Natural killer cell (primary cell): ENCODE measurements at regions not wholly inside any gene's neighbourhood (a gene's known extent, or its start where the extent isn't known, plus 50 kb on each side); places are given as distances from the start of the nearest gene placed in this dataset.

Source experiments
- ATAC-seq, 3 donors: fragments of 150-1000 bp in 2 of 3; fragments of 200-7000 bp in 1 of 3; cut with Tn5 transposase; 1 replicate in 1 of 3; 2 replicates in 2 of 3; pipeline ENCODE4 v1.10.0; 2021; ENCODE audit warnings: mild to moderate bottlenecking in 2 of 3, moderate library complexity in 2 of 3
- DNase-seq, 2 donors: peaks; one replicate each; pipeline versions ENCODE4 v3.0.0 to v3.0.0-alpha.2; 2013 to 2021; ENCODE audit warnings: mixed read lengths in 1 of 2
- H3K27ac ChIP-seq: one replicate; pipeline ENCODE4 v1.5.1; 2013; ENCODE audit warnings: mild to moderate bottlenecking, low read length
- H3K27me3 ChIP-seq: one replicate; pipeline ENCODE4 v1.6.1; 2013; ENCODE audit warnings: low read length; ENCODE audit not compliant: control insufficient read depth, insufficient read depth
- H3K36me3 ChIP-seq: one replicate; pipeline ENCODE4 v1.6.1; 2013; ENCODE audit warnings: low read length; ENCODE audit not compliant: control insufficient read depth, insufficient read depth
- H3K4me1 ChIP-seq: one replicate; pipeline ENCODE4 v1.6.1; 2013; ENCODE audit warnings: low read length; ENCODE audit not compliant: control insufficient read depth, insufficient read depth
- H3K4me3 ChIP-seq: one replicate; pipeline ENCODE4 v1.5.1; 2013; ENCODE audit warnings: low read length
- H3K9me3 ChIP-seq: one replicate; pipeline ENCODE4 v1.6.1; 2013; ENCODE audit warnings: low read length; ENCODE audit not compliant: control insufficient read depth, insufficient read depth
- H3K27ac Mint-ChIP-seq, 2 donors: one replicate each; pipeline ENCODE4 v1.8.0; 2022; ENCODE audit warnings: mild to moderate bottlenecking in 2 of 2, mixed read lengths in 2 of 2, moderate library complexity in 1 of 2
- H3K27me3 Mint-ChIP-seq, 2 donors: one replicate each; pipeline ENCODE4 v1.8.0; 2022; ENCODE audit warnings: low read depth in 2 of 2, mixed read lengths in 2 of 2
- H3K36me3 Mint-ChIP-seq: one replicate; pipeline ENCODE4 v1.8.0; 2022; ENCODE audit warnings: mixed read lengths
- H3K4me1 Mint-ChIP-seq, 2 donors: one replicate each; pipeline ENCODE4 v1.8.0; 2022; ENCODE audit warnings: mixed read lengths in 2 of 2
- H3K4me3 Mint-ChIP-seq: one replicate; pipeline ENCODE4 v1.8.0; 2022; ENCODE audit warnings: mild to moderate bottlenecking, moderate library complexity, mixed read lengths
- H3K9me3 Mint-ChIP-seq, 2 donors: one replicate each; pipeline ENCODE4 v1.8.0; 2022; ENCODE audit warnings: mixed read lengths in 2 of 2
- WGBS: methylation state at CpG from one replicate; pipeline ENCODE4 v1.1.7; 2013; ENCODE audit warnings: missing lambda C conversion rate; ENCODE audit not compliant: insufficient coverage; 5-methylcytosine and 5-hydroxymethylcytosine counted together
- intact Hi-C: fragments of 100-400 bp; cut with micrococcal nuclease; formaldehyde crosslinking; loops from one replicate; pipeline ENCODE4 v1.14.2; 2022
- TF ChIP-seq, protein P1 (sequence below): fragments of 200-600 bp; IDR thresholded peaks from one replicate; pipeline ENCODE4 v1.8.0; 2022; ENCODE audit warnings: antibody characterized with exemption

DNA sequence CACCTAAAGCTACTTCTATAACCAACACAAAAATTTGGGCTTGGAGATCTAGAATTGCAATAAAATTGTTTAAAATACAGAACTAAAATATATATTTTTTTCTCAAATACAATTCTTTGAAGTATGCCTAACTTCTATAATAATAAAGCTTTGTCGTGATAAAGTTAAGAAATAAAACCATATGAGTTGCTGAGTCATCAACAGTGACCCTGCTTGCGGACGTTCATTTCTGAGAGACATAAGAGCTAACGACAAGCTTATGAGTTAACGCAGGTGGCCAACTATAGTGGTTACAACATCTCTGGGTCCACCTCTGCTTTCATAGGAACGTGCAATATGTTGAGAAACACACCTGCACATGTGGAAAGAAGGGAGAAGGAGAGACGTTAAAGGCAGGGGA is 407.1 kb upstream of the SLC14A2 start:
- H3K27ac Mint-ChIP-seq = no peak overlapping the region
- intact Hi-C loops = no loop called here
- no peak overlapping the region for H3K4me3 ChIP-seq
- peaks cover 5% of the 10 kb centered on the region in 2 donors for H3K4me1 Mint-ChIP-seq
- no peaks in the 10 kb centered on the region for H3K4me1 ChIP-seq
- H3K27ac ChIP-seq = no peak overlapping the region
- WGBS = 86% methylated on average over 7 of the region's 7 CpGs
- DNase-seq = no peak
- no peaks in the 10 kb centered on the region for H3K9me3 Mint-ChIP-seq
- TF ChIP-seq, protein P1, sequence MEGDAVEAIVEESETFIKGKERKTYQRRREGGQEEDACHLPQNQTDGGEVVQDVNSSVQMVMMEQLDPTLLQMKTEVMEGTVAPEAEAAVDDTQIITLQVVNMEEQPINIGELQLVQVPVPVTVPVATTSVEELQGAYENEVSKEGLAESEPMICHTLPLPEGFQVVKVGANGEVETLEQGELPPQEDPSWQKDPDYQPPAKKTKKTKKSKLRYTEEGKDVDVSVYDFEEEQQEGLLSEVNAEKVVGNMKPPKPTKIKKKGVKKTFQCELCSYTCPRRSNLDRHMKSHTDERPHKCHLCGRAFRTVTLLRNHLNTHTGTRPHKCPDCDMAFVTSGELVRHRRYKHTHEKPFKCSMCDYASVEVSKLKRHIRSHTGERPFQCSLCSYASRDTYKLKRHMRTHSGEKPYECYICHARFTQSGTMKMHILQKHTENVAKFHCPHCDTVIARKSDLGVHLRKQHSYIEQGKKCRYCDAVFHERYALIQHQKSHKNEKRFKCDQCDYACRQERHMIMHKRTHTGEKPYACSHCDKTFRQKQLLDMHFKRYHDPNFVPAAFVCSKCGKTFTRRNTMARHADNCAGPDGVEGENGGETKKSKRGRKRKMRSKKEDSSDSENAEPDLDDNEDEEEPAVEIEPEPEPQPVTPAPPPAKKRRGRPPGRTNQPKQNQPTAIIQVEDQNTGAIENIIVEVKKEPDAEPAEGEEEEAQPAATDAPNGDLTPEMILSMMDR = no peak
- no peaks in the 10 kb centered on the region for H3K27me3 ChIP-seq
- H3K4me3 Mint-ChIP-seq = no peak overlapping the region
- H3K36me3 Mint-ChIP-seq = no peaks in the 10 kb centered on the region
- no peaks in the 10 kb centered on the region for H3K9me3 ChIP-seq
- no peaks in the 10 kb centered on the region for H3K36me3 ChIP-seq
- no peak for ATAC-seq
- H3K27me3 Mint-ChIP-seq = peaks cover 0 to 10% of the 10 kb centered on the region in 2 donors

DNA sequence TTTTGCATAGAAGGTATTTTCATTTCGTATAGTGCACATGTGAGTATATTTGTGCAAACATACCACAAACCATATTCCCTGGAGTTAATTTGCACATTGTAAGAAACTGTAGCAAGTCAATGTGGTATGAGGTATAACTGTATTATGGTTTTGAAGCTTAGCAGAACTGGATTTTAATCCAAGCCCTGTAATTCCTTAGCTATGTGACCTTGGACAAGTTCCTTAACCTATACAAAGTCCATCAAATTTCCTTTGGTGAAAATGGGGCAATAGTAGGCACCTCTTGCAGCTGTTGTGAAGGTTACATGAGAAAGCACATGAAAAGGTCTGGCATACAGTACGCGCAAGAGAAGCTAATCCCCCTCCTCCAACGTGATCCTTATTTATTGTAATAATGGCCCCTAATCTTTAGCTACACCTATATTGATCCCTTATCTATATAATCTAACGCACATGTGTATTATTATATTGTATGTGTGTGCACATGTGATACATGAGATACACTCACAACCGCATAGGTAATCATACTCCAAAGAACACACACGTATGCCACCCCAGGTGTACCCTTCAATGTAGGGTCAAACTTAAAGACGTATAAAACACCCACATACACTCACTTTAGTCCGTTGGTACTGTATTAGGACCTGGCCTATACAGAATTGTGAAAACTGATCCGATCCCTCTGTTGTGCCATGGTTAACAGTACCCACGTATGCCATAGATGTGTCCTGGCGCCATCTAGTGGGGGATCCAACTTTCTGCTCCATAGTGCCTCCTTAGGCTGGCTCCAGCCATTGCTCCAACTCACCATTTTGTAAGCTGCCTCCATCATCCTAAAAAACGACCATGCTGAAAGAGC is 402.9 kb upstream of the SLC14A2 start:
- H3K36me3 ChIP-seq = no peaks in the 10 kb centered on the region
- Mint-ChIP-seq H3K27me3 (peaks cover 0 to 10% of the 10 kb centered on the region in 2 donors), H3K27ac (no peak overlapping the region), H3K4me1 (peaks cover 5% of the 10 kb centered on the region in 2 donors), H3K36me3 (no peaks in the 10 kb centered on the region), H3K9me3 (no peaks in the 10 kb centered on the region), H3K4me3 (no peak overlapping the region)
- TF ChIP-seq, protein P1 = peak; percentile 99
- H3K27me3 ChIP-seq = no peaks in the 10 kb centered on the region
- no peak overlapping the region for H3K4me3 ChIP-seq
- intact Hi-C loops = loop anchor here (1.0 to 5.0 kb wide), 4 partner anchors 105 to 1592 kb away; no protein-coding TSS in a partner anchor
- no peaks in the 10 kb centered on the region for H3K9me3 ChIP-seq
- H3K27ac ChIP-seq = no peak overlapping the region
- WGBS = 47% methylated on average over 10 of the region's 13 CpGs
- peak; percentile 96 to 100 (median 100) for ATAC-seq
- DNase-seq = peak; percentile 73 to 85
- no peaks in the 10 kb centered on the region for H3K4me1 ChIP-seq

DNA sequence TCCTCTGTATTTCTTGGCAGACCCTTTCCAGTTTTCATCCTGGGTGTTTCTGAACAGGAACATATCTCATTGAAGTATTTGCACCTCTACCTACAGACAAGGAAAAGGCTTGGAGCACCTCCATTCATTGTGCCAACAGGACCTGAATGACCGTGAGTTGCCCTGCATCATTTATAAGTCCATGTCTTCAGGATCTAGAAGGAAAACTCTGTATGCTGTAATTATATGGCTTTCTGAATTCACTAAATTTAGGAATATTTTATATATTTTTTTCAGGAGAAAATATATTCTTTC is 402.3 kb upstream of the SLC14A2 start:
- intact Hi-C loops = loop anchor here (2.0 to 5.0 kb wide), 3 partner anchors 106 to 1592 kb away; no protein-coding TSS in a partner anchor
- no peaks in the 10 kb centered on the region for H3K9me3 Mint-ChIP-seq
- no peak overlapping the region for H3K27ac Mint-ChIP-seq
- peaks cover 0 to 10% of the 10 kb centered on the region in 2 donors for H3K27me3 Mint-ChIP-seq
- H3K4me3 Mint-ChIP-seq = no peak overlapping the region
- DNase-seq (no peak), ATAC-seq (peak in 1 of 3 donors; percentile 21)
- TF ChIP-seq, protein P1 = peak; percentile 60
- Histone ChIP-seq H3K4me1 (no peaks in the 10 kb centered on the region), H3K27ac (no peak overlapping the region), H3K36me3 (no peaks in the 10 kb centered on the region), H3K27me3 (no peaks in the 10 kb centered on the region), H3K9me3 (no peaks in the 10 kb centered on the region), H3K4me3 (no peak overlapping the region)
- WGBS = 80% methylated on average over 1 of the region's 1 CpG
- no peaks in the 10 kb centered on the region for H3K36me3 Mint-ChIP-seq
- H3K4me1 Mint-ChIP-seq = peaks cover 5% of the 10 kb centered on the region in 2 donors
